GM12891 (cell line): ENCODE measurements at regions not wholly inside any gene's neighbourhood (a gene's known extent, or its start where the extent isn't known, plus 50 kb on each side); places are given as distances from the start of the nearest gene placed in this dataset.
"Not testable (repeated sequence)": the region's sequence is repeated elsewhere in the genome, so short reads cannot be mapped to it uniquely, and the experiment has no call there.

Source experiments
- DNase-seq: peaks from one replicate; pipeline ENCODE4 v3.0.0; 2011; ENCODE audit warnings: low spot score; ENCODE audit not compliant: insufficient read length
- FAIRE-seq: peaks from 2 replicates; lab custom pipeline; 2011; peaks lifted over from hg19 to GRCh38; lab: Jason Lieb, UNC
- PAX5 ChIP-seq: IDR thresholded peaks from 2 replicates; pipeline ENCODE4 v1.6.1; 2011; ENCODE audit warnings: low read length, moderate library complexity, mild to moderate bottlenecking; ENCODE audit not compliant: insufficient read depth, severe bottlenecking
- POLR2A ChIP-seq: IDR thresholded peaks from 2 replicates; pipeline ENCODE4 v1.6.1; 2011; ENCODE audit warnings: low read depth, low read length, control low read depth
- POLR2AphosphoS5 ChIP-seq: IDR thresholded peaks from 2 replicates; pipeline ENCODE4 v1.6.1; 2011; ENCODE audit warnings: low read depth, low read length, control low read depth
- POU2F2 ChIP-seq: IDR thresholded peaks from 2 replicates; pipeline ENCODE4 v1.6.1; 2011; ENCODE audit warnings: low read depth, mild to moderate bottlenecking, control low read depth, low read length, moderate library complexity
- SPI1 ChIP-seq: IDR thresholded peaks from 2 replicates; pipeline ENCODE4 v1.6.1; 2011; ENCODE audit warnings: low read depth, low read length, control low read depth
- TAF1 ChIP-seq: IDR thresholded peaks from 2 replicates; pipeline ENCODE4 v1.6.1; 2011; ENCODE audit warnings: low read depth, low read length, control low read depth

DNA sequence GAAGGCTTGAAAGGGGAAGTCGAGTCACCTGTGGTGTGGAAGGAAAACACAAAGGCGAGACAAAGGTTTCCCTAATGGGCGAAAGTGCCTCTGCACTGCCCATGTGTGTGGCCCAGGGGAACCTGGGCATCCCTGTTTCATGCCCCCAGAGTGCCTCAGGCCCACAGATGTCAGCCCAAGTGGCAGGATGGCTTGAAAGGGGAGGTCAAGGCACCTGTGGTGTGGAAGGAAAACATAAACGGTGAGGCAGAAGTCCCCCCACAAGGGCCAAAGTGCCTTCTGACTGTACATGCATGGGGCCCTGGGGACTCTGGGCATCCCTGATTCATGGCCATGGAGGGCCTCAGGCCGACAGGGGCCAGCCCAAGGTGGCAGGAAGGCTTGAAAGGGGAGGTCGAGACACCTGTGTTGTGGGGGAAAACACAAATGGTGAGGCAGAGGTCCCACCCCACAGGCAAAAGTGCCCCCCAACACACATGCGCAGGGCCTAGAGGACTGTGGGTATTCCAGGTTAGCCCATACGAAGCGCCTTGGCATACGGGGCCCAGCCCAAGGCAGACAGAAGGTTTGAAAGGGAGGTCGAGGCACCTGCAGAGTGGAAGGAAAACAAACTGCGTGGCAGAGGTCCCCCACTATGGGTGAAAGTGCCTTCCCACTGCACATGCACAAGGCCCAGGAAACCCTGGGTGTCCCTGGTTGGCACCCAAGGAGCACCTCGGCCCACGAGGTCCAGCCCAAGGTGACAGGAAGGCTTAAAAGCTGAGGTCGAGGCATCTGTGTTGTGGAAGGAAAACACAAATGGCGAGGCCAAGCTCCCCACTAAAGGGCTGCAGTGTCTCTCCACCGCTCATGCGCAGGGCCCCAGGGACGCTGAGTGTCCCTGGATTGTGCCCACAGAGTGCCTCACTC, 382.3 kb downstream of the ALG10 start:
- FAIRE-seq (no peak), DNase-seq (no peak)

DNA sequence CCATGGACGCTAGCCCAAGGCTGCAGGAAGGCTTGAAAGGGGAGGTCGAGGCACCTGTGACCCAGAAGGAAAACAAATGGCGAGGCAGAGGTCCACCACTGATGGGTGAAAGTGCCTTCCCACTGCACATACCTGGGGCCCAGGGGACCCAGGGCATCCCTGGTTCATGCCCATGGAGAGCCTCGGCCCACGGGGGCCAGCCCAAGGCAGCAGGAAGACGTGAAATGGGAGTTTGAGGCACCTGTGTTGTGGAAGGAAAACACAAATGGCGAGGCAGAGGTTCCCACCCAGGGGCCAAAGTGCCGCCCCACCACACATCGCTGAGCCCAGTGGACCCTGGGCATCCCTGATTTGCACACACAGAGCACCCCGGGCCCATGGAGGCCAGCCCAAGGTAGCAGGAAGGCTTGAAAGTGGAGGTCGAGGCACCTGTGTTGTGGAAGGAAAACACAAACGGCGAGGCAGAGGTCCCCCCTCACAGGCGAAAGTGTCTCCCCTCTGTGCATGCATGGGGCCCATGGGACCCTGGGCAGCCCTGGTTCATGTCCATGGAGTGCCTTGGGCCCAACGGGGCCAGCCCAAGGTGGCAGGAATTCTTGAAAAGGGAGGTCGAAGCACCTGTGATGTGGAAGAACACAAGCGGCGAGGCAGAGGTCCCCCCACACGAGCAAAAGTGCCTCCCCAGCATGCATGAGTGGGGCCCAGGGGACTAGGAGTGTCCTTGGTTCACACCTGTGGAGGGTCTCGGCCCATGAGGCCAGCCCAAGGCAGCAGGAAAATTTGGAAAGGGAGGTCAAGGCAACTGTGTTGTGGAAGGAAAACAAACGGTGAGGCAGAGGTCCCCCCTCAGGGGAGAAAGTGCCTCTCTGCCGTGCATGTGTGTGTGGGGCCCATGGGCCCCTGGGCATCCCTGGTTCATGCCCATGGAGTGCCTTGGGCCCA, 383.3 kb downstream of the ALG10 start:
- no peak for FAIRE-seq

More for the DNA sequence above, 382.3 kb downstream of the ALG10 start:
- TF ChIP-seq POLR2A (no peak), PAX5 (no peak), POLR2AphosphoS5 (no peak), POU2F2 (no peak), SPI1 (no peak), TAF1 (no peak)

DNA sequence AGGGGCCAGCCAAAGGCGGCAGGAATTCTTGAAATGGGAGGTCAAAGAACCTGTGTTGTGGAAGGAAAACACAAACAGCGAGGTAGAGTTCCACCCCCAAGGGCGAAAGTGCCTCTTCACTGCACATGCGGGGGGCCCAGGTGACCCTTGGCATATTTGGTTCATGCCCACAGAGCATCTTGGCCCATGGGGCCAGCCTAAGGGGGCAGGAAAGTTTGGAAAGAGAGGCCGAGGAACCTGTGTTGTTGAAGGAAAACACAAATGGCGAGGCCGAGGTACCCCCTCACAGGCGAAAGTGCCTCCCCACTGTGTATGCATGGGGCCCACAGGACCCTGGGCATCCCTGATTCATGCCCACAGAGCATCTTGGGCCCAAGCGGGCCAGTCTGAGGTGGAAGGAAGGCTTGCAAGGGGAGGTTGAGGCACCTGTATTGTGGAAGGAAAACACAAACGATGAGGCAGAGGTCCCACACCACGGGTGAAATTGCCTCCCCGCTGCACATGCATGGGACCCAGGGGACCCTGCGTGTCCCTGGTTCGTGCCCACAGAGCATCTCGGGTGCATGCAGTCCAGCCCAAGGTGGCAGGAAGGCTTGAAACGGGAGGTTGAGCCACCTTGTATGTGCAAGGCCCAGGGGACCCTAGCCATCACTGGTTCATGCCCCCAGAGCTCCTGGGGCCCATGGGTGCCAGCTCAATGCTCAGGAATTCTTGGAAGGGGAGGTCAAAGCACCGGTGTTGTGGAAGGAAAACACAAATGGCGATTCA, 384.1 kb downstream of the ALG10 start:
- TF ChIP-seq POU2F2 (no peak), TAF1 (no peak), POLR2AphosphoS5 (no peak), PAX5 (no peak)
- FAIRE-seq (no peak), DNase-seq (no peak)

More for the DNA sequence above, 383.3 kb downstream of the ALG10 start:
- TF ChIP-seq POLR2AphosphoS5, result no peak
- TF ChIP-seq SPI1, result no peak
- TF ChIP-seq POU2F2, result no peak
- TF ChIP-seq POLR2A, result no peak
- no peak for DNase-seq

GRCh38 chr12:34406996-34407300, 384.7 kb downstream of the ALG10 start:
- FAIRE-seq (no peak), DNase-seq (no peak)
- TF ChIP-seq POLR2A, result no peak
- no peak for TF ChIP-seq SPI1
- no peak for TF ChIP-seq POLR2AphosphoS5
- TF ChIP-seq PAX5, result no peak
- TF ChIP-seq POU2F2, result no peak
- no peak for TF ChIP-seq TAF1

- FAIRE-seq, result no peak
- no peak for DNase-seq
- TF ChIP-seq POLR2A, result no peak
- no peak for TF ChIP-seq PAX5
- no peak for TF ChIP-seq POU2F2
- TF ChIP-seq POLR2AphosphoS5, result no peak
- TF ChIP-seq SPI1, result no peak
- no peak for TF ChIP-seq TAF1
Observed at GRCh38 chr12:34407813-34408212, 385.5 kb downstream of the ALG10 start.

GRCh38 chr12:34431509-34431908, 409.2 kb downstream of the ALG10 start:
- not testable (repeated sequence) for DNase-seq, FAIRE-seq
